Thyroid gland (tissue), 4 donors: ENCODE measurements at regions not wholly inside any gene's neighbourhood (a gene's known extent, or its start where the extent isn't known, plus 50 kb on each side); places are given as distances from the start of the nearest gene placed in this dataset.

Source experiments
- DNase-seq, 2 donors: peaks; one replicate each; pipeline ENCODE4 v3.0.0-alpha.2; 2019
- H3K27ac ChIP-seq, 3 donors: fragments of 200-600 bp; sonication (generic); 1 replicate in 2 of 3; 2 replicates in 1 of 3; pipeline ENCODE4 v1.5.1; 2016 to 2019; ENCODE audit warnings: mild to moderate bottlenecking in 1 of 3, moderate library complexity in 1 of 3
- H3K27me3 ChIP-seq: fragments of 200-600 bp; sonication (generic); one replicate; pipeline ENCODE4 v1.5.1; 2019
- H3K36me3 ChIP-seq, 2 donors: fragments of 200-600 bp; sonication (generic); one replicate each; pipeline ENCODE4 v1.5.1; 2016 to 2019
- H3K4me1 ChIP-seq, 2 donors: fragments of 200-600 bp; sonication (generic); one replicate each; pipeline ENCODE4 v1.5.1; 2017 to 2019
- H3K4me3 ChIP-seq, 3 donors: fragments of 200-600 bp; sonication (generic); replicated peaks in 1 of 3; 1 replicate in 2 of 3; 2 replicates in 1 of 3; pipeline ENCODE4 v1.5.1; 2016; ENCODE audit warnings: mild to moderate bottlenecking in 1 of 3
- H3K9me3 ChIP-seq: fragments of 200-600 bp; sonication (generic); one replicate; pipeline ENCODE4 v1.5.1; 2017
- POLR2A ChIP-seq, 2 donors: fragments of 450-650 bp; IDR thresholded peaks; one replicate each; pipeline ENCODE4 v1.6.1; 2017; ENCODE audit warnings: antibody characterized with exemption in 2 of 2, mild to moderate bottlenecking in 2 of 2, moderate library complexity in 1 of 2
- WGBS, 2 donors: methylation state at CpG; one replicate each; pipeline ENCODE4 v1.1.5; 2017; 5-methylcytosine and 5-hydroxymethylcytosine counted together
- intact Hi-C: fragments of 100-400 bp; cut with DNase I; formaldehyde crosslinking; loops from one replicate; pipeline ENCODE4 v1.15.1; 2023
- TF ChIP-seq, protein P1 (sequence below), 6 experiments: fragments of 200-600 bp in 3 of 6; fragments of 450-650 bp in 3 of 6; sonication (generic) in 3 of 6; IDR thresholded peaks; one replicate each; pipeline ENCODE4 v1.5.1; 2016 to 2019; ENCODE audit warnings: antibody characterized with exemption in 6 of 6, mild to moderate bottlenecking in 2 of 6, inconsistent platforms in 1 of 6, moderate library complexity in 1 of 6

DNA sequence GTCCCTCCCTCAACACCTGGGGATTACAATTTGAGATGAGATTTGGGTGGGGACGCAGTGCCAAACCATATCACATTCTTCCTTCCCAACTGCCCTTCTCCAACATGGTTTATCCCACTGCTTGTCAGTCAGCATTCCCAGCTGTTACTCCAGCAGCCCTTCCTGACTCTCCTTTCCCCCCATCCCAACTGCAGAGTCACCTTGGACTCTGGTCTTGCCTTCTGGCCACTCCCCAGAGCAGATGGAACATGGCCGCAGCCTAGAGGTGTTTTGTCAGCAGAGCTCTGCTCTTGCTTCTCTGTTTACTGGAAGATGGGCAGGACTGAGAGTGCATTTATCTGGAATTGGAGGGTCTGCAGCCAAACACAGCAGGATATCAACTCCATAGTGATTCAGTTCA lies 51.2 kb upstream of the MEX3C start:
- intact Hi-C loops: no loop called here
- no peak for TF ChIP-seq POLR2A (IDR thresholded peaks at IDR 0.05)
- TF ChIP-seq, protein P1, sequence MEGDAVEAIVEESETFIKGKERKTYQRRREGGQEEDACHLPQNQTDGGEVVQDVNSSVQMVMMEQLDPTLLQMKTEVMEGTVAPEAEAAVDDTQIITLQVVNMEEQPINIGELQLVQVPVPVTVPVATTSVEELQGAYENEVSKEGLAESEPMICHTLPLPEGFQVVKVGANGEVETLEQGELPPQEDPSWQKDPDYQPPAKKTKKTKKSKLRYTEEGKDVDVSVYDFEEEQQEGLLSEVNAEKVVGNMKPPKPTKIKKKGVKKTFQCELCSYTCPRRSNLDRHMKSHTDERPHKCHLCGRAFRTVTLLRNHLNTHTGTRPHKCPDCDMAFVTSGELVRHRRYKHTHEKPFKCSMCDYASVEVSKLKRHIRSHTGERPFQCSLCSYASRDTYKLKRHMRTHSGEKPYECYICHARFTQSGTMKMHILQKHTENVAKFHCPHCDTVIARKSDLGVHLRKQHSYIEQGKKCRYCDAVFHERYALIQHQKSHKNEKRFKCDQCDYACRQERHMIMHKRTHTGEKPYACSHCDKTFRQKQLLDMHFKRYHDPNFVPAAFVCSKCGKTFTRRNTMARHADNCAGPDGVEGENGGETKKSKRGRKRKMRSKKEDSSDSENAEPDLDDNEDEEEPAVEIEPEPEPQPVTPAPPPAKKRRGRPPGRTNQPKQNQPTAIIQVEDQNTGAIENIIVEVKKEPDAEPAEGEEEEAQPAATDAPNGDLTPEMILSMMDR (IDR thresholded peaks at IDR 0.05): no peak
- Histone ChIP-seq H3K4me1 (no peaks in the 10 kb centered on the region), H3K4me3 (no peak overlapping the region), H3K9me3 (no peaks in the 10 kb centered on the region), H3K27ac (no peak overlapping the region), H3K36me3 (no peaks in the 10 kb centered on the region), H3K27me3 (no peaks in the 10 kb centered on the region)
- DNase-seq: no peak
- WGBS, 2 donors: 89 to 95% methylated on average over 2 of the region's 2 CpGs

DNA sequence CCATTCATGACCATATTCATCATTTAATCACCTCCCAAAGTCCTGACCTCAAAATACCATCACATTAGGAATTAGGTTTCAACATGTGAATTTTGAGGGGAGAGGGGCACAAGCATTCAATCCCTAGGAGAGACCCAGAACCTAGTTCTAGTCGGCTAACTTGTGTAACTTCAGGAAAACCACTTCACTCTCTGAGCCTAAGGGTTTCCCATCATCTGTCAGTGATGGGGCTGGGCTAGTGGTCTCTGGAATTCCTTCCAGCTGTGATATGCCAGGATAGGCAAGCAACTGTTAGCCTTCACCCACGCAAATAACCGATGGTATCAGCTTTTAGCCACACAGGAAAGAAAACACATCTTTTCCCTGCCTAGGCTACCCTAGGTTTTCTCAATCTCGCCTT lies 52.5 kb upstream of the MEX3C start:
- H3K27me3 ChIP-seq: no peaks in the 10 kb centered on the region
- no peak overlapping the region for H3K4me3 ChIP-seq
- DNase-seq: no peak
- no peaks in the 10 kb centered on the region for H3K9me3 ChIP-seq
- intact Hi-C loops: no loop called here
- no peak for TF ChIP-seq POLR2A (IDR thresholded peaks at IDR 0.05)
- TF ChIP-seq, protein P1 (IDR thresholded peaks at IDR 0.05): no peak
- no peak overlapping the region for H3K27ac ChIP-seq
- WGBS, 2 donors: 39 to 48% methylated on average over 4 of the region's 4 CpGs
- no peaks in the 10 kb centered on the region for H3K36me3 ChIP-seq
- no peaks in the 10 kb centered on the region for H3K4me1 ChIP-seq

DNA sequence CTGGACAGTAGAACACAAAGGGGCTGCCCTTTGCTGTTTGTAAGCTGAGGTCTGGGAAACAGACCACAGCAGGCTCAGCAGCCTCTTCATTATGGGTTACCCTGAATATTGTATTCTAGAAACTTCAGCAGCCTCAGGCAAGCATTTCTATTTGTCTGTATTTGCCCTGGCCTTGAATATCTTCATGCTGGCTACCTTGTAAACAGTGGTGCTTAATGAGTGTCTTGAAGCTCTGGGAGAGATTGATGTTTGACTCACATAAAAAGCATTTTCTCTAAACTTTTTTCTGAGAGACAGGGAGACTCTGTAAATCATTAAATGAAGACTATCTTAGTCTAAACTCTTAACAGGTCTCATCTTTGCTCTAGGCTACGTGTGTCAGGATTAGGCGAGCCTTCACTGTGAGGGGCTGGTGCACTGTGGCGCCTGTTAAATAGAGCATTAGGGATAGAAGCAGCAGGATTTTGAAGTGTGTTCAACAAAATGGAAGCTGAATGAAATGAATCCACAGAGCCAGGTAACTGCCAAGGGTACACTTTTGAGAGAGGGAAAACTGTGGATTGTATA lies 53.1 kb upstream of the MEX3C start:
- Histone ChIP-seq H3K27ac (no peak overlapping the region), H3K4me3 (no peak overlapping the region), H3K4me1 (no peaks in the 10 kb centered on the region), H3K27me3 (no peaks in the 10 kb centered on the region), H3K9me3 (no peaks in the 10 kb centered on the region), H3K36me3 (no peaks in the 10 kb centered on the region)
- DNase-seq: no peak
- TF ChIP-seq, protein P1 (IDR thresholded peaks at IDR 0.05): no peak
- no peak for TF ChIP-seq POLR2A (IDR thresholded peaks at IDR 0.05)
- WGBS, 2 donors: 77 to 79% methylated on average over 3 of the region's 3 CpGs
- intact Hi-C loops: no loop called here

DNA sequence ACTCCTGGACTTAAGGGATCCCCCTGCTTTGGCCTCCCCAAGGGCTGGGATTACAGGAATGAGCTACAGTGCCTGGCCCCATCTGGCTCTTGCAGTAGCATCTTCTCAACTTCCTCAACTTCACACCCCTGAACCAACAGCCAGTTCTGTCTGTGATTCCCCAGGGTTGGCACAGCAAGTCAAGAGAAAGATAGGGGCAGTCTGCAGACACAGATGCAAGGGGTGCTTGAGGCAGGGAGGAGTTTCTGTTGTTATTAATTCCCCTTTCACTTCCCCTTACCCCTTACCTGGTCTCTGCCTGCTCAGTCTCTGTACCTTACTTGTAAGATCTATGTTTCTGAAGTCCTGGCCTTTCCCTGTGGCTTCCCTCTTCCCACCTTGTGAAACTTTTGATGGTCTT lies 54.1 kb upstream of the MEX3C start:
- Histone ChIP-seq H3K4me1 (peaks cover 0 to 2% of the 10 kb centered on the region in 2 donors), H3K9me3 (no peaks in the 10 kb centered on the region), H3K27ac (no peak overlapping the region), H3K36me3 (no peaks in the 10 kb centered on the region), H3K27me3 (no peaks in the 10 kb centered on the region), H3K4me3 (no peak overlapping the region)
- intact Hi-C loops: no loop called here
- TF ChIP-seq, protein P1 (IDR thresholded peaks at IDR 0.05): no peak
- TF ChIP-seq POLR2A (IDR thresholded peaks at IDR 0.05): no peak
- no peak for DNase-seq

DNA sequence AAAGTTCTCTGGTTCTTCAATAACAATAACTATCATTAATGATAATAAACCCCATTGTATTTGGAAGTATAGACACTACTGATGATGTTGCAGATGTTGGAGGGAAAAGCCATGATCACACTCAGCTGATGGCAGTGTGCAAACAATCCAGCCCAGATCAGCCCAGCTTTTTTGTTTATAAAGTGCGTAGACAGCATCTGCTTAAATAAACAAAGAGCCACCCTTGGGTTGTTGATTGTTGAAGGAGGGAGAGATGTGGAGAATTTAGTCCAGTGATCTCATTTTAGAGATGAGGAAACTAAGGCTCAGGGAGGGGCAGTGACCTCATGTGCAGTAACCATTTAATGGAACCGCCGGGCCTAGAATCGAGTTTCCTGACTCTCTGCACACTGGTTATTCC lies 56.0 kb upstream of the MEX3C start:
- Histone ChIP-seq H3K36me3 (no peaks in the 10 kb centered on the region), H3K27me3 (no peaks in the 10 kb centered on the region), H3K4me3 (no peak overlapping the region), H3K9me3 (no peaks in the 10 kb centered on the region), H3K4me1 (peaks cover 0 to 3% of the 10 kb centered on the region in 2 donors), H3K27ac (no peak overlapping the region)
- WGBS, 2 donors: 84 to 90% methylated on average over 4 of the region's 4 CpGs
- TF ChIP-seq POLR2A (IDR thresholded peaks at IDR 0.05): no peak
- TF ChIP-seq, protein P1 (IDR thresholded peaks at IDR 0.05): no peak
- intact Hi-C loops: no loop called here
- DNase-seq: no peak
